Stimulated activated CD4-positive, alpha-beta T cell treated with anti-CD3 and anti-CD28 coated beads, Interleukin-2, amount 100 ng/mL, for 4 hours (primary cell): ENCODE measurements at regions not wholly inside any gene's neighbourhood (a gene's known extent, or its start where the extent isn't known, plus 50 kb on each side); places are given as distances from the start of the nearest gene placed in this dataset.

ENCODE experiments used
- DNase-seq: peaks from one replicate; pipeline ENCODE4 v3.0.0-alpha.2; 2020; ENCODE audit warnings: low read depth

GRCh38 chr7:35386816-35387706, 133.2 kb upstream of the TBX20 start:
- DNase-seq: no peak

- DNase-seq: no peak
These were observed 132.3 kb upstream of the TBX20 start for GRCh38 chr7:35386082-35386815.

GRCh38 chr7:35384761-35385700, 131.1 kb upstream of the TBX20 start:
- DNase-seq: no peak

- no peak for DNase-seq
These were observed 126.9 kb upstream of the TBX20 start for GRCh38 chr7:35380739-35381224.

GRCh38 chr7:35379481-35379880, 125.6 kb upstream of the TBX20 start:
- DNase-seq: no peak

- DNase-seq: no peak
These were observed 121.6 kb upstream of the TBX20 start for GRCh38 chr7:35375516-35375915.

- DNase-seq: no peak
These were observed 121.0 kb upstream of the TBX20 start for GRCh38 chr7:35374858-35375257.

GRCh38 chr7:35371221-35371620, 117.3 kb upstream of the TBX20 start:
- no peak for DNase-seq

- DNase-seq: no peak
These were observed 116.8 kb upstream of the TBX20 start for GRCh38 chr7:35370687-35371086.

GRCh38 chr7:35366167-35367155, 112.6 kb upstream of the TBX20 start:
- DNase-seq: no peak

- no peak for DNase-seq
These were observed 111.6 kb upstream of the TBX20 start for GRCh38 chr7:35365523-35365922.

- no peak for DNase-seq
These were observed 108.4 kb upstream of the TBX20 start for GRCh38 chr7:35362341-35362740.

- no peak for DNase-seq
These were observed 105.5 kb upstream of the TBX20 start for GRCh38 chr7:35359423-35359822.

GRCh38 chr7:35356495-35356894, 102.6 kb upstream of the TBX20 start:
- no peak for DNase-seq

- no peak for DNase-seq
These were observed 102.0 kb upstream of the TBX20 start for GRCh38 chr7:35355911-35356310.

GRCh38 chr7:35355199-35355598, 101.3 kb upstream of the TBX20 start:
- no peak for DNase-seq

- no peak for DNase-seq
These were observed 99.6 kb upstream of the TBX20 start for GRCh38 chr7:35353481-35353880.

- DNase-seq: no peak
These were observed 97.6 kb upstream of the TBX20 start for GRCh38 chr7:35351466-35351865.

- DNase-seq: no peak
These were observed 94.9 kb upstream of the TBX20 start for GRCh38 chr7:35348611-35349400.

GRCh38 chr7:35342786-35343185, 88.9 kb upstream of the TBX20 start:
- no peak for DNase-seq
